ENCODE measurements at regions not wholly inside any gene's neighbourhood (a gene's known extent, or its start where the extent isn't known, plus 50 kb on each side); places are given as distances from the start of the nearest gene placed in this dataset.

DNA sequence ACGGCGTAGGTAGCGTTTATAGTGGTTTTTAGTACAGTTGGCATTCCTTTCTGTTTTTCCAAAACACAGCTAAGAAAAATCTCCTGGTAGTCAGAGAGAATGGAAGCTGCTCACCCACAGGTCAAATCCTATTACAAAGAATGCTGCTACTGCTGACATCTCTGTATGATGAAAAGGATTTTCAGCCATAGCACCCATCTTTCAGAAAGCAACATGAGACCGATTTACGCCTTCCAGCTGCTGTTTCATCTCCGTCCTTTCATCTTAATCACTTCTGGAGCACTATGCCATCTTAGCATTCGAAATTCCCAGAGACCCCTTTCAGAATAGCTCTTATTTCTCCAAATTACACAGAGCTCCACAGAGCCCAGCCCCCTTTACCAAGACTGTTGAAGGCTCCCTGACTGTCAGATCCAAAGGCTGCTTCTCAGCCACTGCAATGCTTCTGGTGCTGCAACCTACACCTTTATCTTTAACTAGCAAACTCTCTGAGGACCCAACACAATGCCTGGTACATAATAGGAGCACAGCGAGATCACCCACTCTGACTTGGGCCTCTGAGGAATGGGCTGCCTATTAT lies 211.8 kb downstream of the NEDD1 start:
- TF ChIP-seq, protein P1, sequence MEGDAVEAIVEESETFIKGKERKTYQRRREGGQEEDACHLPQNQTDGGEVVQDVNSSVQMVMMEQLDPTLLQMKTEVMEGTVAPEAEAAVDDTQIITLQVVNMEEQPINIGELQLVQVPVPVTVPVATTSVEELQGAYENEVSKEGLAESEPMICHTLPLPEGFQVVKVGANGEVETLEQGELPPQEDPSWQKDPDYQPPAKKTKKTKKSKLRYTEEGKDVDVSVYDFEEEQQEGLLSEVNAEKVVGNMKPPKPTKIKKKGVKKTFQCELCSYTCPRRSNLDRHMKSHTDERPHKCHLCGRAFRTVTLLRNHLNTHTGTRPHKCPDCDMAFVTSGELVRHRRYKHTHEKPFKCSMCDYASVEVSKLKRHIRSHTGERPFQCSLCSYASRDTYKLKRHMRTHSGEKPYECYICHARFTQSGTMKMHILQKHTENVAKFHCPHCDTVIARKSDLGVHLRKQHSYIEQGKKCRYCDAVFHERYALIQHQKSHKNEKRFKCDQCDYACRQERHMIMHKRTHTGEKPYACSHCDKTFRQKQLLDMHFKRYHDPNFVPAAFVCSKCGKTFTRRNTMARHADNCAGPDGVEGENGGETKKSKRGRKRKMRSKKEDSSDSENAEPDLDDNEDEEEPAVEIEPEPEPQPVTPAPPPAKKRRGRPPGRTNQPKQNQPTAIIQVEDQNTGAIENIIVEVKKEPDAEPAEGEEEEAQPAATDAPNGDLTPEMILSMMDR (IDR thresholded peaks at IDR 0.05) = no peak
- no peak for TF ChIP-seq POLR2AphosphoS5 (IDR thresholded peaks at IDR 0.05; ENCODE audit: low read depth, low read length)

Data from Panc1 (cell line).